ENCODE measurements at regions not wholly inside any gene's neighbourhood (a gene's known extent, or its start where the extent isn't known, plus 50 kb on each side); places are given as distances from the start of the nearest gene placed in this dataset.
"Not testable (repeated sequence)": the region's sequence is repeated elsewhere in the genome, so short reads cannot be mapped to it uniquely, and the experiment has no call there.

DNA sequence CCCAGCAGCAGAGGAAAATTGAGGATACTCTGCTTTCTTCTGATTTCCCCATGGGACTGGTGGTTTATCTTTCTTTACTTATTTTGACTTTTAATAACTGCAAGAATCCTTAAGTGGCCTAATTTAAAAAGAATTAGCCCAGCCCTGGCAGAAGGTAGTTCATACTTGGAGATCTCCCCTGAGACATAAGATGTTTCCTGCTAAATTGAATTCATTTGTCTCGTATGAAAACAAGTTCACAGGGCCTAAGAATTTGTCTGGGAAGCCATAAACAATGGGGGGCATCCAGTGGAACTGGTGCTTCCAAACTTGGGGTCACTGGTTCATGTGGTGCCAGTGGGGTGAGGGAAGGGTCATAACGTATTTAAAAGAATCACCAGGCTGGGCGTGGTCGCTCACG, 283.1 kb upstream of the RASGRP1 start:
- intact Hi-C loops (cut with DNase I) = no loop called here
- no peaks in the 10 kb centered on the region for H3K27me3 ChIP-seq
- no peak for ATAC-seq
- WGBS, 2 donors = 75 to 76% methylated on average over 5 of the region's 5 CpGs
- DNase-seq = no peak
- TF ChIP-seq, protein P1, sequence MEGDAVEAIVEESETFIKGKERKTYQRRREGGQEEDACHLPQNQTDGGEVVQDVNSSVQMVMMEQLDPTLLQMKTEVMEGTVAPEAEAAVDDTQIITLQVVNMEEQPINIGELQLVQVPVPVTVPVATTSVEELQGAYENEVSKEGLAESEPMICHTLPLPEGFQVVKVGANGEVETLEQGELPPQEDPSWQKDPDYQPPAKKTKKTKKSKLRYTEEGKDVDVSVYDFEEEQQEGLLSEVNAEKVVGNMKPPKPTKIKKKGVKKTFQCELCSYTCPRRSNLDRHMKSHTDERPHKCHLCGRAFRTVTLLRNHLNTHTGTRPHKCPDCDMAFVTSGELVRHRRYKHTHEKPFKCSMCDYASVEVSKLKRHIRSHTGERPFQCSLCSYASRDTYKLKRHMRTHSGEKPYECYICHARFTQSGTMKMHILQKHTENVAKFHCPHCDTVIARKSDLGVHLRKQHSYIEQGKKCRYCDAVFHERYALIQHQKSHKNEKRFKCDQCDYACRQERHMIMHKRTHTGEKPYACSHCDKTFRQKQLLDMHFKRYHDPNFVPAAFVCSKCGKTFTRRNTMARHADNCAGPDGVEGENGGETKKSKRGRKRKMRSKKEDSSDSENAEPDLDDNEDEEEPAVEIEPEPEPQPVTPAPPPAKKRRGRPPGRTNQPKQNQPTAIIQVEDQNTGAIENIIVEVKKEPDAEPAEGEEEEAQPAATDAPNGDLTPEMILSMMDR (IDR thresholded peaks at IDR 0.05) = no peak
- no peaks in the 10 kb centered on the region for H3K36me3 ChIP-seq
- no peak overlapping the region for H3K4me3 ChIP-seq
- no peak overlapping the region for H3K27ac ChIP-seq
- H3K4me1 ChIP-seq = peaks cover 0 to 7% (median 0%) of the 10 kb centered on the region in 9 donors
- no peaks in the 10 kb centered on the region for H3K9me3 ChIP-seq

DNA sequence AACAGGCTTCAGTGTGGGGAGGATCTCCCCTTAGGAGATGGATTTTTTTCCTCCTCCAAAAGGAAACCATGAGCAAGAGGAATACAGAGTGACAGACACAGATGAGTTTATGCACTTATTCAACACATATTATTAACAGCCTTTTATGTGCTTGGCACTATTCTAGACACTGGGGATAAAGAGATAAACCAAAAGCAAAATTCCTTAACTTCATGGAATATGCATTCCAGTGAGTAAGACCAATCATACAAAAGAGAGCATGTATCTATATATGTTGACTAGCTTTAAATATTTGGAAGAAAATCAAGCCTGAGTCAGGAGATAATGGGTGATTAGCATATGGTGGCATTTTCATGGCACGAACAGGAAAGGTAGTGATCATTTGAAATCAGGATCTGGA, 284.4 kb upstream of the RASGRP1 start:
- ATAC-seq = no peak
- H3K9me3 ChIP-seq = no peaks in the 10 kb centered on the region
- peaks cover 0 to 4% (median 0%) of the 10 kb centered on the region in 9 donors for H3K4me1 ChIP-seq
- no peaks in the 10 kb centered on the region for H3K27me3 ChIP-seq
- no peak overlapping the region for H3K27ac ChIP-seq
- DNase-seq = no peak
- intact Hi-C loops (cut with DNase I) = no loop called here
- 2 to 50% methylated on average over 1 of the region's 1 CpG for WGBS, 2 donors
- H3K36me3 ChIP-seq = no peaks in the 10 kb centered on the region
- no peak overlapping the region for H3K4me3 ChIP-seq
- TF ChIP-seq, protein P1 (IDR thresholded peaks at IDR 0.05) = no peak

DNA sequence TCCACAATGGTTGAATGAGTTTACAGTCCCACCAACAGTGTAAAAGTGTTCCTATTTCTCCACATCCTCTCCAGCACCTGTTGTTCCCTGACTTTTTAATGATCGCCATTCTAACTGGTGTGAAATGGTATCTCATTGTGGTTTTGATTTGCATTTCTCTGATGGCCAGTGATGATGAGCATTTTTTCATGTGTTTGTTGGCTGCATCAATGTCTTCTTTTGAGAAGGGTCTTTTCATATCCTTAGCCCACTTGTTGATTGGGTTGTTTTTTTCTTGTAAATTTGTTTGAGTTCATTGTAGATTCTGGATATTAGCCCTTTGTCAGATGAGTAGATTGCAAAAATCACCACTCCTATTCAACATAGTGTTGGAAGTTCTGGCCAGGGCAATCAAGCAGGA, 287.6 kb upstream of the RASGRP1 start:
- H3K9me3 ChIP-seq; DNase-seq; H3K4me3 ChIP-seq; ATAC-seq; H3K36me3 ChIP-seq; H3K27ac ChIP-seq; H3K4me1 ChIP-seq; H3K27me3 ChIP-seq; intact Hi-C loops (cut with DNase I): not testable (repeated sequence)
- WGBS, 2 donors = 100% methylated on average over 1 of the region's 1 CpG; no CpG with 5 or more reads in 1 of the 2 donors

DNA sequence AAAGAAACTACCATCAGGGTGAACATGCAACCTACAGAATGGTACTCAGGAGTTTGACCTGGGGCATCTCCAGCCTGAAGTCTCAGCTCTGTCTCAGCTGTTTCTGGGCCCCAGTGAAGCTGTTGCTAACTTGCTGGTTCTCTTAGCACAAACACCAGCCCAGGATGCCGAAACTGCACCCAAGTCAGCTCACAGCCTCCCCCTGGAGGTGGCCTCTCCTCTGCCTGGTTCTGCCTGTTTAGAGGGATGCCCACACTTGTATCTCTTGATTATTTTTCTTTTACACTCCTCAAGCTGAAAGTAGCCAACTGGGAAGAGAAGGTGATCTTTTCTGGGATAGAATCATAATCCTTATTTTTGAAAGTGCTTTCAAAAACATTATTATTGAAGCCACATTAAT, 289.0 kb upstream of the RASGRP1 start:
- Histone ChIP-seq H3K36me3 (no peaks in the 10 kb centered on the region), H3K27ac (no peak overlapping the region), H3K9me3 (no peaks in the 10 kb centered on the region), H3K4me1 (no peaks in the 10 kb centered on the region), H3K4me3 (no peak overlapping the region), H3K27me3 (no peaks in the 10 kb centered on the region)
- intact Hi-C loops (cut with DNase I) = no loop called here
- TF ChIP-seq, protein P1 (IDR thresholded peaks at IDR 0.05) = peak in 6 of 9 donors; percentile 16 to 34 (median 23)
- ATAC-seq (no peak), DNase-seq (no peak)
- 64 to 83% methylated on average over 1 of the region's 1 CpG for WGBS, 2 donors

DNA sequence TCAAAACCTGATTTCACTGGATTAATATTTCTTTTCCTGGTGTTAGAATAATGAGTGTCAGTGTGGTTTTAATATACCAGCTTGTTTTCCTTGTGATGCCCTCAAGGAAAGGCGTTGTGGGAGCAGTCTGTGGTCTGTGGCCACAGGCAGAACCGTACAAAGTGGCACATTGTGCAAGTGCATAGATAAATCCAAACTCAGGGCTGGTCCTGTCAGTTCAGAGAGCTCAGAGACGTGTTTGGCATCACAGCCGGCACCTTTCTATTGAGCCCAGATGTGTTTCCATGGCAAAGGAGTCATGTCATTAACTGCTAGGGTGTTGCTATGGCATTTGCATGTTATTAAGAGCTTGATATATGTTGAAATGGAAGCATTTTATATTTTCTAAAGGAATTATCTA, 289.9 kb upstream of the RASGRP1 start:
- H3K4me3 ChIP-seq = no peak overlapping the region
- no peak for DNase-seq
- TF ChIP-seq, protein P1 (IDR thresholded peaks at IDR 0.05) = no peak
- no peak for ATAC-seq
- H3K36me3 ChIP-seq = no peaks in the 10 kb centered on the region
- H3K27ac ChIP-seq = no peak overlapping the region
- no peaks in the 10 kb centered on the region for H3K27me3 ChIP-seq
- no peaks in the 10 kb centered on the region for H3K9me3 ChIP-seq
- WGBS, 2 donors = 73 to 82% methylated on average over 4 of the region's 4 CpGs
- peaks cover 0 to under 1% (median 0%) of the 10 kb centered on the region in 9 donors for H3K4me1 ChIP-seq
- intact Hi-C loops (cut with DNase I) = no loop called here

Data from heart right ventricle (tissue), 16 donors.